GM18907 (cell line): ENCODE measurements at regions not wholly inside any gene's neighbourhood (a gene's known extent, or its start where the extent isn't known, plus 50 kb on each side); places are given as distances from the start of the nearest gene placed in this dataset.

Experiments used
- ATAC-seq: cut with Tn5 transposase; IDR thresholded peaks from one replicate; pipeline ENCODE4 v1.9.1; 2021; ENCODE audit warnings: mild to moderate bottlenecking, moderate library complexity; ENCODE audit not compliant: unreplicated experiment

DNA sequence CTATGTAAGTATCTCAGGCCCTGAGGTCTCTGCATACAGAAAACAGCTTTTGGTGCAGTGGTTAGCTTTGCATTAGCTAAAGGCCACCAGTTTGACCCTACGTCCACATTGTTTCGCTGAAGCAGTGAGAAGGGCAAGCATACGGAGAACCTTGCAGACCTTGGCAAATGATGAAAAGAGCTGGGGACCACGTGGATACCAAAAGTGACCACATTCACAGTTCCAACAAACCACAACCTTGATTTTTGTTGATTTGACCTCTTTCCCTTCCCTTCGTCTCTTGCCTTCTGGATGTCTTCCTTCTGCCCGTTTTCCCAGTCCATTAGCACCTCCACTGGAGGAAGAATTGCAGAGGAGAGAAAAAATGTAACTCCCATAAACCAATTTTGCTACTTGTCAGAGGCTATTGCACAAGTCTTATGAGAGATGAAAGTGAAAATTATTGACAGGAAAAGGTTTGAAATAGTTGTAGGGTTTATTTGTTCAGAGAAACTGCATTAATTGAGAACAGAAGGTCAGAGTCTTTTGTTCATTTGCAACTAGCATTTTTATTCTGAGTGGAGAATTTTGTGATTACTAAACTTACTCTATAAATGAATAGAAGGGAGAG lies 293.9 kb upstream of the HTR2A start:
- ATAC-seq = no peak

DNA sequence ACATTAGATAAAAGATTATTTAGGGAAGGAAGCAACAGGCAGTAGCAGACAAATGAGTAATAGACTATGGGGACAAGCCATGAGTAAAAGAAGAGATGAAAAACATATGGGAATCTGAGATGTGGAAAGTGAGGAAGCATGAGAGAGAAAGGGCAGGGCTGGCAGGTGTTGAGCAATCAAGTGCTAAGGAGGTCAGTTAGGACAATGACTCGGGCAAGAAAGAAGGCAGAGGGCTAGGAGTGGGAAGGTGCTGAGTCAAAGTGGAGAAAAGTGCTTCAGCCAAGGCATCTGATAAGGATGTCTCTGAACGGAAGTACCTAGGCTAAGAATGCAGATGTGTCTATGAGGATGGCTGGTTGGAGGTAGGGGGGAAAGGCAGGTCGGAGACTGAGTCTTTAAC lies 291.9 kb upstream of the HTR2A start:
- ATAC-seq = no peak

DNA sequence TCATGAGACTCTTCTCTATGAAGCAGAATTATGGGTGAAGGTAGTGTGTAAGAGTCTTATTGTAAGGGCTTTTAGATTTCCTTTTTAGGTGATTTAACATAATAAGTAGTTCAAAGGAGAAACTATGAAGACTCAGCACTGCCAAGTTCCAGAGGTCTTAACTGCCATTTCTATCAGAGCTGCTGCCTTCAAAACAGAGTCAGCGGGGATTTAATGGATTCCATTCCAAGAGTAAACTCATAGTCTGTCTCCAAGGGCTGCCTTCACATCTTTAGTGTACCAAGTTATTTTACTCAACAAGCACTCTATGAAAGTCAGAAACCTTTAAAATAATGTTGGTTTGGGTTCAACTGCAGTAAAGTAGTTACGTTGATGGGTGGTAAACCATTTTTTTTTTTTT lies 289.6 kb upstream of the HTR2A start:
- no peak for ATAC-seq

DNA sequence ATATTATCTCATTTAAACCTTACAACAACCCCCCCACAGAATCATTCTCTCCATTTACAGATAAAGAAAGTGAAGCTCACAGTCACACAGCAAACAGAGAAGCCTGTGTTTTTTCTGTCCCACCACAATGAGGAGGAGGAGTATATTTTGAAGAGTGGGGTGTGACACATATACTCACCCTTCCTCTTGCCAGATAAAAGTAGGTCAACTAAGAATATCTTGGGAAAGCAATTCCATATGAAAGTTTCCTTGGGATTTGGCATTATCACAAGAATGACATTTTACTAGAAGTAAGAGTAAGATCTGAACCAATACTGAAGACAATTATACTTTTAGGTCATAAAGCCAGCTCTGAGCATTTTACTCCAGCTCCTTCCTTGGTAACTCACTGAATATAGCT lies 287.5 kb upstream of the HTR2A start:
- ATAC-seq = no peak

DNA sequence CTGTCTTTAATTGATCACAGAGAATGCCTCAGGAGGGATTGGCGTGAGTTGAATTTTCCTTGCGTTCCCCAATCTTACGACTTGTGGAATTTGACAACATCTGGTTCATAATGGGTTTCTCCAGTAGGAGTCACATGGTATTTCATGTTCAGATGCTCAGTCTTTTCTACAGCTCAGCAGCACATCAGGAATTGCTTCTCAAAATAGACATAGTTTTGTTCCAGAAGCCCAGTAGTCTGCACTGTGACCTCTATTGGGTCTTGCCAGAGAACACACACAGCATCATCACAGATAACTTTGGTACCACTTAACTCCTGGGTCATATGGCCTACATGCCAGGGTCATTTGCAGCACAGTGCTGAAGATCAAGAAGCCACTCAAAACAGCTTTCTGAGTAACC lies 282.5 kb upstream of the HTR2A start:
- no peak for ATAC-seq

DNA sequence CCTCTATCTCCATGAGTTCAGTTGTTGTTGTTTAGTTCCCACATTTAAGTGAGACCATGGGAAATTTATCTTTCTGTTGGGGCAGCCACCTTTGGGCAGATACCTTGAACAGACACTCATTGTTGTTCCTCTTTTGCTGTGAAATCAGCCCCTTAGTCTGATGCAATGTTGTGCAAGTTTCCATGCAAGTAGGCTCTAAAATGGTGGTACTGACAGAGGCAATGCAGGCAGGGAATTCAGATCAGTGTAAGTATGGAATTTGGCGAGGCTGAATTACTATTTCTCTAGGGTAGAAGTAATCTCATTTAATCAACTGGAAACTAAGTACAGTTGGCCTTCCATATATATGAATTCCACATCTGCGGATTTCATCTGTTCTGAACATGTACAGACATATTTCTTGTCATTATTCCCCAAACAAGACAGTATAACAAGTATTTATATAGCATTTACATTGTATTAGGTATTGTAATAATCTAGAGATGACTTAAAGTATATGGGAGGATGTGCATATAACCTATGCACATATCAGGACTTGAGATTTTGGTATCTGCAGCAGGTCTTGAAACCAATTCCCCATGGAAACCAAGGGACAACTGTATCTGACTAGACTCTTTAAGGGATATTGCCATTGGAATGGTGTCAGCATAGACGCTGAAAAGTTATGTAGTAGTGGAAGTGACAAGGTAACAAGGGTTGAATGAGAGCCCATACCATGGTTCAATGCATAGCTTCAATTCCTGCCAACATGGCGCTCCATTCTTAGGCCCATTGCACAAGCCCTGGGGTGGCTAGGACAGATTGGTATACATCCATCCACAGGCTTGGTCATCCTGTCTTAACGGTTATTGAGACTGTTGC lies 281.5 kb upstream of the HTR2A start:
- ATAC-seq = no peak

GRCh38 chr13:47175172-47175866 lies 278.5 kb upstream of the HTR2A start:
- no peak for ATAC-seq

- ATAC-seq = no peak
These were observed 274.1 kb upstream of the HTR2A start for GRCh38 chr13:47170971-47171370.

DNA sequence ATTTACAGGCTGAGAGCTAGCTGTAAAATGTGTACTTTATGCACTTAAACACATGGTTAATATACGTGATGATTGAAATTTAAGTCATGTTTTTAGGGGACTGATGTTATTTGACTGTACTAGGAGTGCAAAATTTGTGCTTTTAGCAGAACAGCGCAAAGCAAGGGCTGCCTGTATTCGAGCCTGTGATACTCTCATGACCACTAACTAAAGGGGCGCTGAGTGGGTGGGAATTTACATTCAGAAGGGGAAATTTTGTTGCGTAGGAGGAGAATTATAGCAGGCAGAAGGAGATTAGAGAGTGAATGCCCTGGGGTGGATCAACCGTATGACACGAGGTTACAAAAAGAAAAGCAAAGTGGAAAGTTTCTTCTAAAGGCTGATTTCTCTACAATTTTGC lies 271.8 kb upstream of the HTR2A start:
- ATAC-seq = no peak

DNA sequence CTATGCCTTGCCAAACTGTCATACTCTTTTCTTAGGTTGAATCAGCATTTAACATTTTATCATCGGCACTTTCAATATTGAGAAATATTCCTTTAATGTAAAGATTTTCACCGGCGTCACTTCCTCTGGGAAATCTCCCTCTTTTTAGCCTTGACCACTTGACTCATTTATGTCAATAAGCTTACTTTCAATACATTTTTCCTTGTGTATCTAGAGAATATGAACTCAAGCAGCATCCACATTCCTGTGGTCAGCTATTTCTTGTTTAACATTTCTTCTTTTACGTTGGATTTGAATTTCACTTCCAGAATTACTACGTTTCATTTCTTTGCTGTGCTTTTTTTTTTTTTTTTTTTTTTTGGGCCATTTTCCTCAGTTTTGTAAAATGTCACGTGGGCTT lies 271.2 kb upstream of the HTR2A start:
- ATAC-seq = no peak

DNA sequence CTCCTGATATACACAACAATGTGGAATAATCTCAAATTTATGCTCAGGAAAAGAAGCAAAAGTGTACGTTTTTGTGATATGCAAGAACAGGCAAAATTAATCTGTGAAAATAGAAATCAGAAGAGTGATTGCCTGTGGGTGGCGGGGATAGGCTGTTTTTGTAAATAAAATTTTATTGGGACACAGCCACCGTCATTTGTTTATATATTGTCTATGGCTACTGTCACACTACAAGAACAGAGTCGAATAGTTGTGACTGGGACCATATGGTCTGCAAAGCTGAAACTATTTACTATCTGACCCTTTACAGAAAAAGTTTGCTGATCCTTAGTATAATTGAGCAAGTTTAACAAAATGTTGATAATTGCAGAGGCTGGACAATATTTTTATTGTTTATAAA lies 269.5 kb upstream of the HTR2A start:
- no peak for ATAC-seq

GRCh38 chr13:47159853-47160550 lies 263.1 kb upstream of the HTR2A start:
- ATAC-seq = no peak

- no peak for ATAC-seq
These were observed 261.7 kb upstream of the HTR2A start for GRCh38 chr13:47158593-47158992.

GRCh38 chr13:47148543-47148942 lies 251.7 kb upstream of the HTR2A start:
- no peak for ATAC-seq

DNA sequence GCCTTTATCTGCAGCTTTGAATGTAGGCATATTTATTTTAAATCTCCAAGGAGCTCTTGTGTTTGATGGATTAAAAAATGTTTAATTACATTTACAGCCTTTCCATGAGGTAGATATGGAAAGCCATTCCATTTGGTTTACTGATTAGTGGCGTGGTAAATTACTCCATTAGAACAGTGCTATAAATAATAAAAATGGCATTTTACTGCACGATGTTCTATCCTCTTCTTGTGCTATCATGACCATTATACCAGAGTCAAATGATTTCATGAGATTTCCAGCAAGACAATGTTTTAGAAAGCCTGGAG lies 250.9 kb upstream of the HTR2A start:
- no peak for ATAC-seq

DNA sequence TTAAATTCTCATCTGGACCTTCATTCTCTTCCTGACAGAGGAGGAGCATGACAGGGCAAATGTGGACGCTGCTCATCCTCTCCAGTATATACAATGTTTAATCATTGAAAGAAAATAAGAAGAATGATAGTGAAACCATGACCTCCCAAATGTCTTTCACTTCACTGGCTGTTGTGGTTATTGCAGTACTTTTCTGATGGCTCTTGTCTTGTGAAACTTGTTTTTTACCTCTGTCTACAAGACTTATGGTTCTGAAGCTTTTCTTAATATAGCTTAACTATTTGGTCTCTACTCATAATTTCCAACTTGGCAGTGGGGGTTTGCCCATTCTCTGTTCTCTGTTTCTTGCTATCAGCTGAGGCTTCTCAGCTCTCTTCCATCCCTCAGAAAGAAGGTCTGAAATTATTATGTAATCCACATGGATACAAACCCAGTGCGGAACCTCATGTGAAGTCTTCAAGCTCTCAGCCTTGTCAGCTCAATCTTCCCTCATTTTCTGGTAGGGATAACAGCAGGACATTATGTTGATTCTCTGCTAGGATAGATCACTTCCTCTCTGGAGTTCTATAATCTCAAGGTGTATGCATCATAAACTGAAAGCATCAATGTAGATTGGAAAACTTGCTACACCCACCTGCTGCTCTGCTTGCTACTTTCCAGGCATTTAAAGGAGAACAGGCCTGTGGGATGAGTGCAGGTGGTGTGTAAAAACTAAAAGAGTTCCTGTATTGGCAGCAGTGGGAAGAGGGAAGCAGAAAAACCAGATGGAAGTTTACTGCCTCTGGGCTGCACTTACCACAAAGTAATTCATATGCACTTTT lies 250.3 kb upstream of the HTR2A start:
- peak; percentile 95 for ATAC-seq

GRCh38 chr13:47146136-47146535 lies 249.3 kb upstream of the HTR2A start:
- no peak for ATAC-seq

DNA sequence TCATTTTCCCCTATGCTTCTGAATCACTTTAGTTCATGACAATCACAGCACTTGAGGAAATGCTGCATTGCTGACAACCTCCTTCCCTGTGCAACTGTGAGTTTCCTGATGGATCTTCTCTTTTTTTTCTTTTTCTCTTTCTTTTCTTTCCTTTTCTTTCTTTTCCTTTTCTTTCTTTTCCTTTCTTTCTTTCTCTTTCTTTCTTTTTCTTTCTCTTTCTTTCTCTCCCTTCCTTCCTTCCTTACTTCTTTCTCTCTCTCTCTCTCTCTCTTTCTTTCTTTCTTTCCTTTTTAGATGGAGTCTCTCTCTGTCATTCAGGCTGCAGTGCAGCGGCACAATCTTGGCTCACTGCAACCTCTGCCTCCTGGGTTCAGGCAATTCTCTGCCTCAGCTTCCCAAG lies 247.9 kb upstream of the HTR2A start:
- ATAC-seq = no peak

DNA sequence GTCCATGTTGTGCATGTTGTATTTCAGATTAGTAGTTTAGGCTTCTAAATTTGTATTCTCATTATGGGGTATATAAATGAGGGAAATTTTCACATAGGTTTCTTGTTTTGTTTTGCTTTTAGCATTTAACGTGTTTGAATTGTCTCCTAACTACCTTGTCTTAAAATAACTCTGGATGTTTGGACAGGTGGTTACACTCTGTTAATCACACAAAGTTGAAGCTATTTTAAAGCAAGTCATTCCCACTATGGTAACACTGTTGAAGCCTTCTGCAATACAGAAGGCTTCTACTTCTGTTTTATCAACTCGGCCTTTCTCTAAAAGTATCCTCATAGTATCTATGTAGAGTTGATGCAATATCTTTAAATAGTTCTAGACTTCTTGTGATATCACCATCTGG lies 245.3 kb upstream of the HTR2A start:
- ATAC-seq = no peak

DNA sequence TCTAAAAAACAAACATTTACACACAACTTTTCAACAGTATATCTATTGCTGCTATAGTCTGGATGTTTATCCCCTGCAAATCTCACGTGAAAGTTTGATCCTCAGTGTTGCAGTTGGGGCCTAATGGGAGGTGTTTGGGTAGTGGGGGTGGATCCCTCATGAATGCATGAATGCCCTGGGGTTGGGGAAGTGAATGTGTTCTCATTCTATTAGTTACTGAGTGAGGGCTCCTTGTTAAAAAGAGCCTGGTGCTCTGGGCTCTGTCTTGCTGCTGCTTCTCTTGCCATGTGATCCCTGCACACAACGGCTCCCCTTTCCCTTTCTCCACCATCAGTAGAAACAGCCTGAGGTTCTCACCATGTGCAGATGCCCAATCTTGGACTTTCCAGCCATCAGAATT lies 242.7 kb upstream of the HTR2A start:
- ATAC-seq = no peak

DNA sequence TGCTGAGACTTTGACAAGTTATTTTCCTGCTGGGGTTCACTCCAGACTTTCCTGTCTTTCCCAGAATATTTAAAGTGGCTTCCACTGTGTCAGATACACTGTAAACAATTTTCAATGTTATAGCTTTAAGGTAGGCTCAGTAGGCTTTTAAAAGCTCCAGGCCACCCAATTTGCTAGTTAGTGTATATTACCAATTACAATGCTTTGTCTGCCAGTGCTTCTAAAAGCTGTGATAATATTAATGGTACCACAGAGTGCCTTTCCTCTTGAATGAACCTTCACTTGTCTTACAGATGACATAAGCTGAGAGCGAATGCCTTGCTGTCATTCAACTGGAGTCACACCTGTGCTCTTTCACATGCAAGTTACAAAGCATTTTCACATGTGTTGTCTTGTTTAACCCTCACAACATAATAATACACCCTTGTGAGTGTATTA lies 239.7 kb upstream of the HTR2A start:
- no peak for ATAC-seq
